BLaER1 (cell line): ENCODE measurements at regions not wholly inside any gene's neighbourhood (a gene's known extent, or its start where the extent isn't known, plus 50 kb on each side); places are given as distances from the start of the nearest gene placed in this dataset.

Source experiments
- H3K27ac ChIP-seq: shearing (Covaris generic); formaldehyde crosslinking; 2 replicates; pipeline ENCODE4 v1.8.1; 2022
- H3K27me3 ChIP-seq: shearing (Covaris generic); formaldehyde crosslinking; 2 replicates; pipeline ENCODE4 v1.8.1; 2022
- H3K36me3 ChIP-seq: shearing (Covaris generic); formaldehyde crosslinking; 2 replicates; pipeline ENCODE4 v1.8.1; 2022
- H3K4me1 ChIP-seq: shearing (Covaris generic); formaldehyde crosslinking; 2 replicates; pipeline ENCODE4 v1.8.1; 2022
- H3K4me2 ChIP-seq: shearing (Covaris generic); formaldehyde crosslinking; 2 replicates; pipeline ENCODE4 v1.8.1; 2022
- H3K4me3 ChIP-seq: shearing (Covaris generic); formaldehyde crosslinking; 2 replicates; pipeline ENCODE4 v1.8.1; 2022
- H3K9ac ChIP-seq: shearing (Covaris generic); formaldehyde crosslinking; 2 replicates; pipeline ENCODE4 v1.8.1; 2022
- H3K9me3 ChIP-seq: shearing (Covaris generic); formaldehyde crosslinking; 2 replicates; pipeline ENCODE4 v1.8.1; 2022
- H4K20me1 ChIP-seq: shearing (Covaris generic); formaldehyde crosslinking; 2 replicates; pipeline ENCODE4 v1.8.1; 2022
- Cebpa-rat ChIP-seq: shearing (Covaris generic); IDR thresholded peaks from 2 replicates; pipeline ENCODE4 v1.8.1; 2022

DNA sequence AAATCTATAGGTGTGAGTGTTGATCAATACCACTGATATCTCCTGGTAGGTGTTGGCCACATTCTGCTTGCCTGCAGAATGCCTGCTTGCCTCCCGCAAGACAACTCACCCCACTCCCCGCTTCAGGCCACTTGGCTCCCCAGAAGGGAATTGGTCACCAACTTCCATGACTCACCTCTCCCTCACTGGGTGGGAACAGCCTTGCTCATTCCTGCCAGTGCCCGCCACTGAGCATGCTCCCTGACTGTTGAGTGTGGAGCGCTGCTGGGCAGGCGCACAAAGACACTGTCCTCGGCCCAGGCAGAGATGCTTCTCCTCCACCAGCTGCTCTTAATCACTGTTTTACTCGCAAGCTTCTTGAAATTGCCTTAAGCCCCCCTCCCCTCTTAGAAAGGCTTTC is 57.3 kb upstream of the PPP2R3A start:
- no peak overlapping the region for H3K27ac ChIP-seq
- H3K9me3 ChIP-seq: no peaks in the 10 kb centered on the region
- H3K9ac ChIP-seq: no peak overlapping the region
- no peak overlapping the region for H3K4me3 ChIP-seq
- H3K27me3 ChIP-seq: no peaks in the 10 kb centered on the region
- H3K4me1 ChIP-seq: no peaks in the 10 kb centered on the region
- H3K4me2 ChIP-seq: no peak overlapping the region
- TF ChIP-seq Cebpa-rat: no peak
- no peaks in the 10 kb centered on the region for H4K20me1 ChIP-seq
- no peaks in the 10 kb centered on the region for H3K36me3 ChIP-seq

DNA sequence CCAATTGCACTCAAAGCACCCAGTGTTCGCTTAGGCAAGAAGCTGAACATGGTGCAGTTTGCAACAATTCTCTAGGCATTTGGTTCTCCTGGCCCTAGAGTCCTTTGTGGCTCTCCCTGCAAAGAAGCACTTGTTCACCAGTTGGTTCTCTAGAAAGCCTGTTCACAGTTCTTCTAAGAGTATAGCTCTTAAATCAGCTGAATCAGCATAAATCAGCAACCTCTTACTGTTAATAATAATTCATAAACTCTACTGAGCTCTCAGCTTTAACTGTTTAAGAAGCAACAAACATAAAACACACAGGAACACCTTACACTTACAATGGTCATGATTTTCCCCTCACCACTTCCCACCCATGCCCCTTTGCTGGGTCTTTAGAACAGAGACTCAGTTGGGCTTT is 56.8 kb upstream of the PPP2R3A start:
- no peaks in the 10 kb centered on the region for H3K4me1 ChIP-seq
- no peaks in the 10 kb centered on the region for H3K27me3 ChIP-seq
- no peak overlapping the region for H3K27ac ChIP-seq
- H4K20me1 ChIP-seq: no peaks in the 10 kb centered on the region
- H3K36me3 ChIP-seq: no peaks in the 10 kb centered on the region
- no peak overlapping the region for H3K4me2 ChIP-seq
- H3K9me3 ChIP-seq: no peaks in the 10 kb centered on the region
- H3K4me3 ChIP-seq: no peak overlapping the region
- H3K9ac ChIP-seq: no peak overlapping the region
- TF ChIP-seq Cebpa-rat: no peak

DNA sequence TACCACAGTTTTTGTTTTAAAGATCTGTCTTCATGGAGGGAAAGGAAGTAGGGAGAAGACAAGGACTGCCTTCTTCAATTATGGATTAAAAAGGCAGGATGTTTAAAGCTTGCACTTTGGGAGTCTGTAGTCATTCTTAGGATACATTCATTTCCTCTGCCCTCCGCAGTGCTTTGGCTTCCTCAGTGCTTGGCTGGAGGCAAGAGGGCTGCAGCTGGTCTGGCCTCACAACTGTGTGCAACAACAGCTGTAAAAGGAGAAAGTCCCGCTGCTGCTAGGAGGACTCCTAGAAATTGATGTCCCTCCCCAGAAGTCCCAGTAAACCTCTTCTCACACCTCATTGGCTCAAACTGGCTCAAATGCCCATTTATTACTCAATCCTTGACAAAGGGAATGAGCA is 54.4 kb upstream of the PPP2R3A start:
- no peak for TF ChIP-seq Cebpa-rat
- Histone ChIP-seq H4K20me1 (no peaks in the 10 kb centered on the region), H3K4me2 (no peak overlapping the region), H3K9ac (no peak overlapping the region), H3K4me3 (no peak overlapping the region), H3K9me3 (no peaks in the 10 kb centered on the region), H3K36me3 (no peaks in the 10 kb centered on the region), H3K27me3 (no peaks in the 10 kb centered on the region), H3K27ac (no peak overlapping the region), H3K4me1 (no peaks in the 10 kb centered on the region)

DNA sequence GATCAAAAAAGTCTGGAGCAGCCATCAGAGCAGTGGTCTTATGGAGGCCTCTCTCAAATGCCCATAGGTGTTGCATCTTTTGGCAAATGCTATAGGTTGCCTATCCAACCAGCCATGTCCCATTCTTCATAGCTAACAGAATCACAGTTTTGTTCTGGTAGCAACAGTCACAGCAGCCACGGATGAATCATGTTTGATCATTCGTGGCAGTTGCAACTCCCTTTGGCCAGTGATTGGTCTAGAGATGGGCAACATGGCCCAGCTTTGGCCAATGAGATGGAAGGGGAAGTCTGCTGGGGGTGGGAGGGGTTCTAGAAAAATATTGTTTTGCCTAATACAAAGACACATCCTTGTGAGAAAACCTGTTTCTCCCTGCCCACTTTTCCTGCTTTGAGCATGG is 50.3 kb upstream of the PPP2R3A start:
- no peak for TF ChIP-seq Cebpa-rat

More for the DNA sequence above, 50.3 kb upstream of the PPP2R3A start:
- Histone ChIP-seq H3K4me3 (no peak overlapping the region), H4K20me1 (no peaks in the 10 kb centered on the region), H3K4me1 (no peaks in the 10 kb centered on the region), H3K27me3 (no peaks in the 10 kb centered on the region), H3K36me3 (no peaks in the 10 kb centered on the region), H3K27ac (no peak overlapping the region), H3K9ac (no peak overlapping the region), H3K4me2 (no peak overlapping the region), H3K9me3 (no peaks in the 10 kb centered on the region)
